ENCODE measurements at regions not wholly inside any gene's neighbourhood (a gene's known extent, or its start where the extent isn't known, plus 50 kb on each side); places are given as distances from the start of the nearest gene placed in this dataset.

DNA sequence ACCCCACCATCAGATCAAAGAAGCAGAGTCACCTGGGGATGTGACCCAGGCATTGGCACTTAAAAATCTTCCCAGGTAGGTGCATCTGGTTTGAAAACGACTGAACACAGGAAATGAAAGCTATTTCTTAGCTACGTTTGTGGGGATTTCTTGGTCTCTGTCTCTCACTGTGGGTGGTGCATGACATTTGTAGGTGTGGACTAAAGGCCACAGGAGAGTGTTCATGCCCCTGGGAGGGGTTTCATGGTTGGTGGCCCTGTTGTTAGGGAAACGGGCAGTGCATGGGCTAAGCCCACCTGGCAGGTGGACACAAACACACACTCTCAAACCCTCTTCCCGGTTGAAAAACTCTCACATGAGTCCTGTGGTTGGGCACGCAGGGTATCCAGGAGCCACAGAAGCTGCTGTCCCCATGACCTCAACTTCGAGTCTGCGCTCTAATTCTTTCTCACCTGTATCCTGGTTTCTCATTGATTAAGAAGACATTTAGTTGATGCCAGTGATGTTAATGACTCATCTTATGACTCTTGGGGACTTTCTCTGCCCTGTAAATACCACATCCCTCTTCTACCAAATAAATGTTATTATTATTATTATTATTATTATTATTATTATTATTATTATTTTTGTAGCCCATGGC is 119.4 kb downstream of the MRPS6 start:
- no peak for TF ChIP-seq CTCF (IDR thresholded peaks at IDR 0.05)
- DNase-seq (ENCODE audit: low spot score), result no peak
- H3K27ac ChIP-seq, result no peak overlapping the region
- H3K4me3 ChIP-seq, result no peak overlapping the region

- TF ChIP-seq CTCF (IDR thresholded peaks at IDR 0.05), result no peak
- Histone ChIP-seq H3K4me3 (no peak overlapping the region), H3K27ac (no peak overlapping the region)
- no peak for DNase-seq (ENCODE audit: low spot score)
Measured at GRCh38 chr21:34195335-34195734, 122.0 kb downstream of the MRPS6 start.

DNA sequence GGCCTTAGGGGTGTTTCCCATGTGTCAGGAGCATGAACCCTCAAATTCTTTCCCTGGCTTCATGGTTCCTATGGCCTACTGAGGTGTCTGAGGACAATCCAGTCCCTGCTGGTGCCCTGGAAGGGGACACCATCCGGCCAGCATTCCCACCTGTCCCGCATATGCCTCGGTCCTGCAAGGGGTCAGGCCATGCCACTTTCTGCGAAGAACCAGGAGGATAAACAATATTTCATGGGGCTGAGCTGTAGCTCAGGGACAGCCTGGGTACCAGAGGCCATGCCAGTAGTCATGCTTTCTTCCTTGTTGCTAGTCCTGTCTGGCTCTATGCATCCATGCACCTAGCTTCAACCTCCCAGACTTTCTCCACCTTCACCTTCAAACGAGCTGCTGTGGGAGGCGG is 123.6 kb downstream of the MRPS6 start:
- DNase-seq (ENCODE audit: low spot score), result no peak

DNA sequence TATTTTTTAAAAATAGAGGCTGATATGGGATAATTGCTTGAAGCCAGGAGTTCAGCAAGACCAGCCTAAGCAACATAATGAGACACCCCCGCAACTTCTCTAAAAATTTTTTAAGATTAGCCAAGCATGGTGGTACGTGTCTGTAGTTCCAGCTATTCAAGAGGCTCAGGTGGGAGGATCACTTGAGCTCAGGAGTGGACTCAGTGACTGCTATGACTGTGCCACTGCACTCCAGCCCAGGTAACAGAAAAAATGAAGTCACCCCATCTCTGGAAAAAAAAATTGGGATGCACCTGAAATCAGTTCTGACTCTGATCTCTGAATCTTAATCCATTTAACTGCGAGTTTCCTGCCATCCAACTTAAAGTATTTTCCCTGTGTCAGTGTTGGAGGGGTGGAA is 124.2 kb downstream of the MRPS6 start:
- no peak for TF ChIP-seq CTCF (IDR thresholded peaks at IDR 0.05)
- H3K4me3 ChIP-seq, result no peak overlapping the region
- no peak for DNase-seq (ENCODE audit: low spot score)

More for the DNA sequence above, 123.6 kb downstream of the MRPS6 start:
- H3K27ac ChIP-seq, result no peak overlapping the region
- no peak for TF ChIP-seq CTCF (IDR thresholded peaks at IDR 0.05)
- H3K4me3 ChIP-seq, result no peak overlapping the region

DNA sequence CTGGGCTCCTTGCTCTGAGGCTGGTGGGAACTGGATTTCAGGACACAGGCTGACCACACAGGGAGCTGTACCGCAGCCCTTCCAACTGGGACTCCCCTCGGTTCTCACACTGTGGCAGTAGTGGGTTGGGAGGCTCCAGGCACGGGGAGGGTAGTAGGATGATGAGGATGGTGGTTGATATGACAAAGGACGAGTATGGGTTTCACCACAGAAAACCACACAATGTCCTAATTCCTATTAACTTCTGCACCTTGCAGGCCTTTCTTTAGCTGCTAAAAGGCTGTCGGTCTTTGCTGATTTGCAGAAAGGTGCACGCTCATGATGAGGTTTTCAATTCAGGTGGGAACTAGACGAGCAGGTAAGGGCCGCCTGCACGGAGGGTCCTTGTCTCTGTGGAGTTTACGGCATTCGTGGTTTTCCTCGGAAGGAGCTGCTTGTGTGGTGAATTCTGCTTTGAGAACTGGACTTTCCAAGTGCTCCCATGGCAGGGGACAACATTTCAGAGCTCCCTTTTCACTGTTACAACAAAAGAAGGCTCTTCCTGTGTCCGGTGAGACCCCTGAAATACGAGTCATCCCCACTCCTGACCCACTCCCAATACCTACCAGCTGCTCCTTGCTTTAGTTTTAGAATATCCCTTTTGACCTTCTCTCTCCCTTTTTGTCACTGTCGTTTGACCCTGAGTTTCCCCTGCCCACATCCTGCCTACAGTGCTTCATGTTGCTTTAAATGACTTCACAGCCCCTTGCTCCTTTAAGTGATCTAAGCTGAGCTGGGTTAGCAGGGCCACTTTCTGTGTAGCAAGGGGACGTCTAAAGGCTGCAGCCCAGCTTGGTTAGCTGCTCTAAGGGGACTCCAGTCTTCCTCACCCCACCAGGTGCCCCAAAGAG is 125.1 kb downstream of the MRPS6 start:
- no peak for TF ChIP-seq CTCF (IDR thresholded peaks at IDR 0.05)
- no peak for DNase-seq (ENCODE audit: low spot score)
- H3K27ac ChIP-seq, result no peak overlapping the region
- no peak overlapping the region for H3K4me3 ChIP-seq

More for the DNA sequence above, 124.2 kb downstream of the MRPS6 start:
- H3K27ac ChIP-seq, result no peak overlapping the region

GRCh38 chr21:34199121-34199910 is 125.9 kb downstream of the MRPS6 start:
- Histone ChIP-seq H3K4me3 (no peak overlapping the region), H3K27ac (no peak overlapping the region)
- no peak for DNase-seq (ENCODE audit: low spot score)
- TF ChIP-seq CTCF (IDR thresholded peaks at IDR 0.05), result no peak
